Left forelimb (tissue), 1 donor: ENCODE measurements at regions not wholly inside any gene's neighbourhood (a gene's known extent, or its start where the extent isn't known, plus 50 kb on each side); places are given as distances from the start of the nearest gene placed in this dataset.
A peak's percentile ranks its signal among the peaks of the same experiment; 100 is the strongest.
"Not testable (repeated sequence)": the region's sequence is repeated elsewhere in the genome, so short reads cannot be mapped to it uniquely, and the experiment has no call there.

Source experiments
- DNase-seq: peaks from one replicate; pipeline ENCODE4 v3.0.0-alpha.2; 2018; ENCODE audit warnings: low spot score

GRCh38 chr20:48490961-48491831 lies 336.6 kb downstream of the PREX1 start:
- DNase-seq = no peak

GRCh38 chr20:48490341-48490740 lies 337.5 kb downstream of the PREX1 start:
- DNase-seq = not testable (repeated sequence)

DNA sequence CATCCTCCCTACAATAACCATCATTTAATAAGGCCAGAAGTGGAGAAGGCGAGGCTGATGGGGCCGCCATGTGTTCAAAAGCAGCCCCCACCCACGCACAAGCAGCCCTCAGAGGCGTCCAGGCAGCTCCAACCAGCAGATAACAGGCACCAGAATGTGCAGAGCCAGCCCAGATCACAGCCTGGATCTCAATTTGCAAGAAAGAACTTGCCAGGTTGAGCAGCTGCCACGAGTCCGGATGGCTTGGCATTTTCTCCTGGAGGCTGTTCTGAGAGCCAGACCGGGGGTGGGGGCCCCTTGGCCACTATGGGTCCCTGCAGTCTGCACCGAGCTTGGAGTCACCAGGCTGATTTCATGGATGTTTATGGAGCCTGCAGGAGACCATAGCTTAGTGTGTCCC lies 338.1 kb downstream of the PREX1 start:
- DNase-seq = peak; percentile 73

DNA sequence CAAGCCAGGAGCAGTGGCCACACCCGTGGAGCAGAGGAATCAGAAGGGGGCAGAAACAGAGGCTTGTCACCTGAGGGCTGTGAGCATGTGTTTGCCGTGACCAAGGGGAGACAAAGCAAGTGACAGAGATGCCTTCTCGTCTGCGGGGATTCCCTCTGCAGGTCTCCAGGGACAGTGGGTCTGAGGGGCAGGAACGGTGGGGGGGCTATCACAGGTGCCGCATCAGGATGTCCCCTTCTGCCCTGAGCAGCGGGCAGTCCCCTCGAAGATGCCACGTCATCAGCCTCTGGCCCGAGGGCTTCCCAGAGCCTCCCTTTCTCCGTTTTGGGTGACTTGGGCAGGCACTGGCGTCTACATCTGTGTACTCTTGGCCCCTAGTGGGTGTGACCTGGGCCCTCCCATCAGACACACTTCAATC lies 338.7 kb downstream of the PREX1 start:
- no peak for DNase-seq

DNA sequence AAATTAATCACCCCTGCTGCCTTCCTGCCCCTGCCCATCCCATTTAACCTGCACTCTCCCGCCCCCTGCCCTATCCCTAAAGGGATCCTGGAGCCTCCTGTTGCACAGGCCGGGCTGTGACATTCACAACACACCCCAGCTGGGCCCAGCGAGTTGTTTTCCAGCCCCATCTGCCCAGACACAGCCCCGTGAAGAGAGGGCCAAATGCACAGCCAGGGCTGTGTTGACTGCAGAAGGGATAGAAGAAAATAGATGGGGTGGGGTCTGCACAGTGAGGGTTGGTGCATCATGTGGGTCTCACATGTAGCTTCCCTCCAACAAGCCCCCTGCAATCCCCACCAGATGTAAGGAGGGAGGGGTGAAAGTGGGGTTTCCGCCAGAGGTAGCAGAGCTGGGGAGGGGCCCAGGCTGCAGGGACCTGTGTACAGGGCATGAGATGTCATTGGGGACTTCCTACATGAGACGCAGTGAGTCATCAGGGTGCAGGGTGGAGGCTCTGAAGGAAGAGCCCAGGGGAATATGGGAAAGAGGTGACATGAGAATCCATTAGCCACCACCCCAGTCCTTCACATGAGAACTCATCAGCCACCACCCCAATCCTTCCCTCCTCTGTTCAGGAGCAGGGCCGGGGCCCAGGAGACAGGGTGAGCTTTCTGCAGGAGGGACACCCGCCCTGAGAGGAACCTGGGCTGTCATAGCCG lies 339.3 kb downstream of the PREX1 start:
- DNase-seq = not testable (repeated sequence)

DNA sequence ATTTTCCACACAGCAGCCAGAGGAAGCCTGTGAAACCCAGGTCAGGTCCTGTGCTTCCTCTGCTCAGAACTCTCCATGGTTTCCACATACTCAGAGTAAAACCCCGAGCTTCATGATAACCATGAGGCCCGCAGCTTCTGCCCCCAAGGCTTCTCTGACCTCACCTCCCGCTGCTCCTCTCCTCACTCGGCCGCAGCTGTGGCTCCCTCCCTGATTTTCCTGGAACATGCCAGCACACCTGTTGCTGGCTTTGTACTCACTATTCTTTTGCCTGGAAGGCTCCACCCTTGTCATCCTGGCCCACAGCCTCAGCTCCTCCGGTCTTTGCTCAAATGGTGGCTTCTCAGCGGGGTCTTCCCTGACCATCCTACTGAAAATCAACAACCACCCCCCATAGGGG lies 341.7 kb downstream of the PREX1 start:
- no peak for DNase-seq

DNA sequence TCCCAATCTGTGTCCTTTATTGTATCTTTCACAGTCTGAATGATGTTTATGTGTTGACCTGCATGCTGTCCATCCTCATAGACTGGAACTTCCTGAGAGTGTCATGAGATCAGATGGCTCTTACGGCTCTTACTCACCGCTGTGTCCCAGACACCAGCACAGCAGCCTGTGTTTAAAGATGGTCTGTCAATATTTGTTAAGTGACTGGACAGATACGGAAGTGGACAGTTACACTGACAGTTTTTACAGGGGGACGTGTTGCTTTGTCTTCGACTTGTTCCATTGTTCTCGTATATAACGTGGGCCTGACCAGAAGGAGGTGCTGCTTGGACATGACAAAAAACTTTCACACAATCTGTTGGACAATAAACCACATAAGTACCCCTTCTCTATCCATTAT lies 342.6 kb downstream of the PREX1 start:
- DNase-seq = not testable (repeated sequence)

- DNase-seq = no peak
These were observed 344.3 kb downstream of the PREX1 start for GRCh38 chr20:48483334-48484066.

GRCh38 chr20:48482790-48483189 lies 345.0 kb downstream of the PREX1 start:
- no peak for DNase-seq

DNA sequence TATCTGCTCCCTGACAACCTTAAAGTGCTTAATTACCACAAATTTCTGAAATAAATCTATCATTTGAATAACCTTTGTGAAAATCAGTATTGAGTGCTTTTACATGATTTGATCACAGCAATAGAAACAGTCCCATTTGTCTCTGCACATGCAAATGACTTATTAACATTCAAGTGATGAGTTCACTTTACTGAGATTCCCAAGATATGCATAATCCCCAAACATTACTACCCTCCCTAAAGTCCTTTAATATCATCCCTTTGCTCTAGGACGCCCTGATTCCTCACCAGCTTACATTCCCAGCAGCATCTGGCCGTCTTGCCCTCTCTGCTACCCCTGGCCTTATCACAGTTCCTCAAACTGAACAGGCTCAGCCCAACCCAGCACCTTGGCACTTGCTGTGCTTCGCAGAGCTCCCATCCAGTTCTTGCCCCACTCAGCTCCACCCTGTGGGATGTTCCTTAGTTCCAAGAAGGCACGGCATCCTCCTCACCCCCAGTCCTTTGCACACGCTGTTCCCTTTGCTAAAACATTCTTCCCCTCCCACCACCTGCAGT lies 347.5 kb downstream of the PREX1 start:
- no peak for DNase-seq

DNA sequence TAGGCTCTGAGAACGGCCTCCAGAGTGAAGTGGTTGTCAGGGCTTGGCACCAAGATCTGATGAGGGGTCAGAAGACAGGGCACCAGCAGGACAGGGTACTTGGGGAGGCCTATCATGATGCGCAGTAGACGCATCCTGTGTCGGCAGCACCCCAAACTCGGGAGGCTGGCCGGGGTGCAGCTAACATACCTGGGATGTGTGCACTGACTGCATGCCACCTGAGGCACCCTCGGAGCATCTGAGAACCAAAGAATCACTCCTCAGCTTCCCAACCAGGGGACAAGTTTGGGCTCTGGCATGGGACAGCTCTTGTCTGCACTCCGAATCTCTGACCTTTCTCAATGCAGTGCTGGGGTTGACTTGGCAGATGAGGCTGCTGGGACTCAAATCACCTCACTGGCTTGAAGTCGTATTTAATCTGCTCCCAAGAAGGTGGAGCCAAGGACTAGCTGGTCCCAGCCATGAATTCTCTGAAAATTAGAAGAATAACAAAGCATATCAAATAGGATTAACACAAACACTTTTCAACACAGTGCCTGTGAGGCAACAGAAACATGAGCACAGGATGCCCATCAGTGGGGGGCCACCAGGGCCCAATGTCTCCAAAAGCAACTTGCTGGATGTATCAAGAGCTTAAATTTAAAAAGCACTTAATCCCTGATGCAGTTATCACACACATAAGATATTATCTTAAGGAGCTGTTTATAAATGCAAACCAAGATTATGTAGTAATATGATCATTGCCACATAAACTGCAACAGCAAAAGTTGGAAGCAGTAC lies 348.8 kb downstream of the PREX1 start:
- DNase-seq = no peak

- DNase-seq = no peak
These were observed 349.4 kb downstream of the PREX1 start for GRCh38 chr20:48478370-48478769.

DNA sequence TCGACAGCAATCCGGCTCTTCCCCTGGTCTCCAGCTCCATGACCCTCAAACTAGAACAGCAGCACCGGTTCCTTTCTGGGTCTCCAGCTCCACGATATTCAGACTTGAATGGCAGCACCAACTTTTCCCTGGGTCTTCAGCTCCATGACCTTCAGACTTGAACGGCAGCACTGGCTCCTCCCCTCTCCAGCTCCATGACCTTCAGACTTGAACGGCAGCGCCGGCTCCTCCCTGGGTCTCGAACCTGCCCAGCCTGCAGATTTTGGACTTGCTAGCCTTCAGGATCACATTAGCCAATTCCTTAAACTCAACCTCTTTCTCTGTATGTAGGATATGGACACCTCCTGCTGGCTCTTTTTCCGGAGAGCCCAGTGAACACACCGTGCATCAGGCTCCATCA lies 350.9 kb downstream of the PREX1 start:
- no peak for DNase-seq

GRCh38 chr20:48474022-48474421 lies 353.8 kb downstream of the PREX1 start:
- no peak for DNase-seq

DNA sequence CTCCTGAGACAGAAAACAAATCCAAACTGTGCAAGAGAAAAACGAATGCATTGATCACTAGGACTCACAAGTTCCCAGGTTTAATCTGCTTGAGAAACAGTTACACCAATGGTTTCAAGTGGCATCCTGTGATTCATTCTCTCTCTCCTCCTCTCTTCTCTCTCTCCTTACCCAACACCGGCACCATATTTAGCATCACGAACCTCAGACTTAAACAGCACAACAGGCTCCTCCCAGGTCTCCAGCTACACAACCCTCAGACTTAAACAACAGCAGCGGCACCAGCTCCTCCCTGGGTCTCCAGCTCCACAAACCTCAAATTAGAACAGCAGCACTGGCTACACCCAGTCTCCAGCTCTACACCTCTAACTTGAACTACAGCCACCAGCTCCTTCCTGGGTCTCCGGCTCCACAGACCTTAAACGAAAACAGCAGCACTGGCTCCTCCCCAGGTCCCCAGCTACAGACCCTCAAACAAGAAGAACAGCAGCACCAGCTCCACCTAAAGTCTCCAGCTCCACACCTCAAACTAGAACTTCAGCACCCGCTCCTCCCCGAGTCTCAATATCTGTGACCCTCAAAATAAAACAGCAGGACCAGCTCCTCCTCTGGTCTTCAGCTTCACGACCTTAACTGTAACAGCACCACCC lies 355.9 kb downstream of the PREX1 start:
- no peak for DNase-seq

DNA sequence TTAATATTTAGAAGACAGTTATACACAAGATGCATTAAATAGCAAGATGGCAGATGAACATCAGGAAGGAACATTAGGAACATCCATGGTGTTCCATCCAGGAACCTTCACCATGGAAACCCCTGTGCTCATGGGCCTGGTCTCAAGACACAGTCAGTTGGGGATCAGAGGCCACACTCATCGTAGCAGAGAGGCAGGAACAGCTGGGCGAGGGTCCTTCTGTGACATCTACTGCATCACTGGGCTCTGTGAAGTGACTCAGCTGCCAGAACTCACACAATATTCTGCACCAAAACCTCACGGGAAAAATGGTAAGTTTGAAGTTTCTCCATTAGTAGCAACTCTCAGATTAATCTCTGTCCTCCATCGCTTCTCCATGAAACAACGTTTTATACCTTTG lies 356.6 kb downstream of the PREX1 start:
- no peak for DNase-seq

DNA sequence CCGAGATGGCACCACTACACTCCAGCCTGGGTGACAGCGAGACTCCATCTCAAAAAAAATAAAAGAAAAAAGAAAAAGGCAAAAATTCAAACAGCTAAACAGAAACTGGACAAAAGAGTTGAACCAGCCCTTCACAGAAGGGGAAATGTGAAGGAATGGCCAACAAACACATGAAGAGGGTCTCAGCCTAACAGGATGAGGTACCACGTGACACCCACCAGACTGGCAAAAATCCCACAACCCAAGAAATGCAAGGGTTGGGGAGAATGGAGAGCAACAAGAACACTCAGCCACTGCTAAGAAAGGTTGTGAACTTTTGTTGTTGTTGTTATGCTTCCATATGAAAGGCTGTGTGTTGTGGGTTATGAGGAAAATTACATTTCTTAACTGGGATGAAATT lies 357.7 kb downstream of the PREX1 start:
- DNase-seq = no peak

DNA sequence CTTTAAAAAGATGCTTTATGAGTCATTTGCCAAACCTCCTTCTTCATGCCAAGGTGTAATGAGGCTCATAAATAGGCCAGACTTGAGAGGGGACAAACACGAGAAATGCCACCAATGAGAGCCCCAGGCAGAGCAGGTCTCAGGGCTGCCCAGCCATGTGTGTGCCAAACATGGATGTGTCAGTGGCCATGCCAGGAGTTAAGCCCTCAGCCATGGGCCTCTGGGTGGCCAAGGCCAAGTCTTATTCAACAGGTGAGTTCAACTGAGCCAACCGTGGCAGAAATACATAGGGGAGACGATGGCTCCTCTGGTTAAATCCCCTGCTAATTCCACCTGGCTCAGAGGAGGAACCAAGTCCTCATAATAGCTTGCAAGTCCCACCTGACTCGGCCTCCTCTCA lies 358.8 kb downstream of the PREX1 start:
- DNase-seq = no peak

GRCh38 chr20:48468571-48468970 lies 359.2 kb downstream of the PREX1 start:
- no peak for DNase-seq

GRCh38 chr20:48467622-48468021 lies 360.2 kb downstream of the PREX1 start:
- DNase-seq = no peak

DNA sequence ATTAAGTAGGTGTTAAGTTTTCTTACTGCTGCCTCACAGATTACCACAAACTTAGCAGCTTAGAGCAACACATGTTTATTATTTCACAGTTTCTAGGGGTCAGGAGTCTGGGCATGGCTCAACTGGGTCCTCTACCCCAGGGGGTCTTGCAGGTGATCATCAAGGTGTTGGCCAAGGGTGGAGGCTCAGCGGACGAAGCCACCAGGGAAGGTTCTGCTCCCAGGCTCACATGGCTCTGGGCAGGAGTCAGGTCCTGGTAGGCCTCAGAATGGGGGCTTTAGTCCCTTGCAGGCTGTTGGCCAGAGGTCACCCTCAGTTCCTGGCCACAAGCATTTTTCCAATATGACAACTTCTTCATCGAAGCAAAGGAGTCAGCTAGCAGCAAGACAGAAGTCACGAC lies 362.5 kb downstream of the PREX1 start:
- DNase-seq = no peak
